ENCODE measurements at regions not wholly inside any gene's neighbourhood (a gene's known extent, or its start where the extent isn't known, plus 50 kb on each side); places are given as distances from the start of the nearest gene placed in this dataset.
"Not testable (repeated sequence)": the region's sequence is repeated elsewhere in the genome, so short reads cannot be mapped to it uniquely, and the experiment has no call there.

DNA sequence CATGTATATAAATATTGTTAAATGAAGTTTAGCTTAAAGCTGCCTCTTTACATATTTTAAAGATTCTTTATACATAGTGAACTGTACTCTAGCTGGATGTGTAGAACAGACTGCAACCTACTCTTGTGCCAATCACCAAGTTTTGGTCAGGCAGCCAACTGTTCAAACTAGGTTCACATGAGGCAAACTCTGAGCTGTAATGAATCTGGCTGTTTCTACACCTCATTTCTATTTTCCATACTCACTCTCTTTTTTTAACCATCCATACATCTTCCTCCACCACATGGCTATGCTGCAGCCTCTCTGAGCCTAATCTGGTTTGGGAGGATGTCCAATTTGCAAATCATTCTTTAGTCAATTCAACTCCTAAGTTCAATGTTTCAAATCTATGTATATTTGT, 974.8 kb downstream of the CNTNAP5 start:
- H3K27ac ChIP-seq = no peak overlapping the region
- TF ChIP-seq, protein P1, sequence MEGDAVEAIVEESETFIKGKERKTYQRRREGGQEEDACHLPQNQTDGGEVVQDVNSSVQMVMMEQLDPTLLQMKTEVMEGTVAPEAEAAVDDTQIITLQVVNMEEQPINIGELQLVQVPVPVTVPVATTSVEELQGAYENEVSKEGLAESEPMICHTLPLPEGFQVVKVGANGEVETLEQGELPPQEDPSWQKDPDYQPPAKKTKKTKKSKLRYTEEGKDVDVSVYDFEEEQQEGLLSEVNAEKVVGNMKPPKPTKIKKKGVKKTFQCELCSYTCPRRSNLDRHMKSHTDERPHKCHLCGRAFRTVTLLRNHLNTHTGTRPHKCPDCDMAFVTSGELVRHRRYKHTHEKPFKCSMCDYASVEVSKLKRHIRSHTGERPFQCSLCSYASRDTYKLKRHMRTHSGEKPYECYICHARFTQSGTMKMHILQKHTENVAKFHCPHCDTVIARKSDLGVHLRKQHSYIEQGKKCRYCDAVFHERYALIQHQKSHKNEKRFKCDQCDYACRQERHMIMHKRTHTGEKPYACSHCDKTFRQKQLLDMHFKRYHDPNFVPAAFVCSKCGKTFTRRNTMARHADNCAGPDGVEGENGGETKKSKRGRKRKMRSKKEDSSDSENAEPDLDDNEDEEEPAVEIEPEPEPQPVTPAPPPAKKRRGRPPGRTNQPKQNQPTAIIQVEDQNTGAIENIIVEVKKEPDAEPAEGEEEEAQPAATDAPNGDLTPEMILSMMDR (conservative IDR thresholded peaks at IDR 0.05) = no peak

GRCh38 chr2:125004106-125004800, 979.2 kb downstream of the CNTNAP5 start:
- TF ChIP-seq, protein P1 (conservative IDR thresholded peaks at IDR 0.05) = no peak
- H3K27ac ChIP-seq = no peak overlapping the region

DNA sequence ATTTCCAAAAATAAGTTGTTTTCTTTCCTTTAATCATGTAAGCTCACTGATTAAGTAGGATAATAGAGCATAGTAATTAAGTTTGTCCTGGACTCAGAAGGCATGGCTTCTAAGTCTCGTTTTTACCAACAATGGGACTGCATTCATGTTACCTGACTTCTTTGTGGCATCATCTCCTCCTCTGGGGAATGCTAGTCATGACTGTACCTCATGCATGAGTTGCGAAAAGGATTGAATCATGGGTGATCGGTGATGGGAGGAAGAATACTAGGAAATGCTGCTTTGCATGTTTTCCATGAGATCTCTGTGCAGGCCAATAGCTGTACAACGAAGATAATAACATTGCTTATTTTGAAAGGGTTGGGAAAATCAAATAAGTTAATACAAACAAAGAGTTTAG, 981.6 kb downstream of the CNTNAP5 start:
- TF ChIP-seq, protein P1 (conservative IDR thresholded peaks at IDR 0.05) = no peak

GRCh38 chr2:125028721-125029120, 1003.6 kb downstream of the CNTNAP5 start:
- H3K27ac ChIP-seq = not testable (repeated sequence)

More for the DNA sequence above, 981.6 kb downstream of the CNTNAP5 start:
- no peak overlapping the region for H3K27ac ChIP-seq

- no peak overlapping the region for H3K27ac ChIP-seq
- TF ChIP-seq, protein P1 (conservative IDR thresholded peaks at IDR 0.05) = no peak
These were observed 1008.8 kb downstream of the CNTNAP5 start for GRCh38 chr2:125033871-125034270.

DNA sequence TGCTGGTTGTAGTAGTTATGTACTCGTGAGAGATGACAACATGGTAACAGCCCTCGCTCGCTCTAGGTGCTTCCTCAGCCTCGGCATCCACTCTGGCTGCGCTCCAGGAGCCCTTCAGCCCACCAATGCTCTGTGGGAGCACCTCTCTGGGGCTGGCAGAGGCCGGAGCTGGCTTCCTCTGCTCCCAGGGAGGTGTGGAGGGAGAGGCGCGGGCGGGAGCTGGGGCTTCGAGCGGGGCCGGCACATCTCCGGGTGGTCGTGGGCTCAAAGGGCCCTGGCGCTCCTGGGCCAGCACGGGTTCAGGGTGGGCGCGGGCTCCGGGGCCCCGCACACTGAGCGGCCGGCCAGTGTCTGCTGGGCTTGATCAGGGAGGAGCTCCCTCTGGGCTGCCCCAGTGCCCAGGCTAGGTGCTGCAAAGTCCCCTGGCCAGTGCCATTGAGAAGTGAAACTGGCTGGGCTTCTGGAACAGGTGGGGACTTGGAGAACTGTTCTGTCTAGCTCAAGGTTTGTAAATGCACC, 1012.1 kb downstream of the CNTNAP5 start:
- TF ChIP-seq, protein P1 (conservative IDR thresholded peaks at IDR 0.05) = no peak
- H3K27ac ChIP-seq = no peak overlapping the region

DNA sequence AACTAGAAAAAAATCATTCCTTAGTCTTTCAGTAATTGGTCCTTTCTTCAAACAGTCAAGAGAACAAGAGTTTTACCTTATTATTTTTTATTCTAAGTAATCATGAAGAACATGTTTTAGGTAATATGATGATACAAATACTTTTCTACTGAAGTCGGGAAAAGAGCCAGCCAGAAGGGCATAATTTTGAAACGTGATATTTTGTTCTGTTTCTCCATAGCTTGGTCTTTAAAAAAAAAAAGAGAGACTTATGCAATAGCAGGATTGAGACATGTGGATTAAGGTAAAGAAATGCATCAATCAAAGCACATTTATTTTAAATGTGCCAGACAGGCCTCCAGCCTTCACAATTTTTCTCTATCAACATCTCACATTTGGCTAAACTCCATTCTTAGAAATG, 1016.8 kb downstream of the CNTNAP5 start:
- H3K27ac ChIP-seq = no peak overlapping the region
- TF ChIP-seq, protein P1 (conservative IDR thresholded peaks at IDR 0.05) = no peak

- TF ChIP-seq, protein P1 (conservative IDR thresholded peaks at IDR 0.05) = no peak
- H3K27ac ChIP-seq = no peak overlapping the region
These were observed 1017.6 kb downstream of the CNTNAP5 start for GRCh38 chr2:125042727-125043126.
